ENCODE measurements at regions not wholly inside any gene's neighbourhood (a gene's known extent, or its start where the extent isn't known, plus 50 kb on each side); places are given as distances from the start of the nearest gene placed in this dataset.

DNA sequence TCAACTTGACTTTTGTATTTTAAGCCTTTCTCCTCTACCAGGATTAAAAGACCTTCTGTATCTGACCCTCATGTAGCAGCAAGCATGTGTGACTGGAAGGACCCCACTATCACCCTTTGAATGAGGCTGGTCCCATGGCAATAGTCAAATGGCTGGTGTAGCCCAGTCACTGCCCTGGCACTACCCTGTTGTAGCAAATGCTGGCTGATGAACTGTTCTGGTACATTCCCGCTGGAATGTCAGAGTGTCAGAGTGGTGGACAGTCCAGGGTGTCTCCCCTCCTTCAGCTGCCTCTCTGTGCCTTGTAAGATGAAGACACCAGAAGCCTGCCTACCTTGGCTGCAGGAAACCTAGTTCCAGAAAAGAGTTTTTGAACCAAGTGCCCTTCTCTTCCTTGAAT lies 115.7 kb downstream of the ACKR3 start:
- TF ChIP-seq ZBTB7A (IDR thresholded peaks at IDR 0.05; ENCODE audit: low read depth), result no peak
- no peak for TF ChIP-seq CREB1 (IDR thresholded peaks at IDR 0.05; ENCODE audit: low read depth)
- no peak for TF ChIP-seq NFIC (IDR thresholded peaks at IDR 0.05)
- no peak for TF ChIP-seq YY1 (IDR thresholded peaks at IDR 0.05; ENCODE audit: low read depth)
- no peak for TF ChIP-seq TCF12 (IDR thresholded peaks at IDR 0.05; ENCODE audit: low read depth)
- no peak for TF ChIP-seq EP300 (IDR thresholded peaks at IDR 0.05; ENCODE audit: borderline replicate concordance)
- no peak for TF ChIP-seq RAD21 (IDR thresholded peaks at IDR 0.05; ENCODE audit: low read depth)
- no peak for TF ChIP-seq CEBPB (IDR thresholded peaks at IDR 0.05)
- no peak for TF ChIP-seq TAF1 (IDR thresholded peaks at IDR 0.05; ENCODE audit: low read depth)
- TF ChIP-seq TEAD4 (IDR thresholded peaks at IDR 0.05), result no peak
- TF ChIP-seq USF1 (IDR thresholded peaks at IDR 0.05), result no peak
- TF ChIP-seq EGR1 (IDR thresholded peaks at IDR 0.05), result no peak
- TF ChIP-seq, protein P1, sequence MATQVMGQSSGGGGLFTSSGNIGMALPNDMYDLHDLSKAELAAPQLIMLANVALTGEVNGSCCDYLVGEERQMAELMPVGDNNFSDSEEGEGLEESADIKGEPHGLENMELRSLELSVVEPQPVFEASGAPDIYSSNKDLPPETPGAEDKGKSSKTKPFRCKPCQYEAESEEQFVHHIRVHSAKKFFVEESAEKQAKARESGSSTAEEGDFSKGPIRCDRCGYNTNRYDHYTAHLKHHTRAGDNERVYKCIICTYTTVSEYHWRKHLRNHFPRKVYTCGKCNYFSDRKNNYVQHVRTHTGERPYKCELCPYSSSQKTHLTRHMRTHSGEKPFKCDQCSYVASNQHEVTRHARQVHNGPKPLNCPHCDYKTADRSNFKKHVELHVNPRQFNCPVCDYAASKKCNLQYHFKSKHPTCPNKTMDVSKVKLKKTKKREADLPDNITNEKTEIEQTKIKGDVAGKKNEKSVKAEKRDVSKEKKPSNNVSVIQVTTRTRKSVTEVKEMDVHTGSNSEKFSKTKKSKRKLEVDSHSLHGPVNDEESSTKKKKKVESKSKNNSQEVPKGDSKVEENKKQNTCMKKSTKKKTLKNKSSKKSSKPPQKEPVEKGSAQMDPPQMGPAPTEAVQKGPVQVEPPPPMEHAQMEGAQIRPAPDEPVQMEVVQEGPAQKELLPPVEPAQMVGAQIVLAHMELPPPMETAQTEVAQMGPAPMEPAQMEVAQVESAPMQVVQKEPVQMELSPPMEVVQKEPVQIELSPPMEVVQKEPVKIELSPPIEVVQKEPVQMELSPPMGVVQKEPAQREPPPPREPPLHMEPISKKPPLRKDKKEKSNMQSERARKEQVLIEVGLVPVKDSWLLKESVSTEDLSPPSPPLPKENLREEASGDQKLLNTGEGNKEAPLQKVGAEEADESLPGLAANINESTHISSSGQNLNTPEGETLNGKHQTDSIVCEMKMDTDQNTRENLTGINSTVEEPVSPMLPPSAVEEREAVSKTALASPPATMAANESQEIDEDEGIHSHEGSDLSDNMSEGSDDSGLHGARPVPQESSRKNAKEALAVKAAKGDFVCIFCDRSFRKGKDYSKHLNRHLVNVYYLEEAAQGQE (IDR thresholded peaks at IDR 0.05; ENCODE audit: low read depth), result no peak

GRCh38 chr2:236685979-236686520 lies 116.4 kb downstream of the ACKR3 start:
- TF ChIP-seq ZBTB7A (IDR thresholded peaks at IDR 0.05; ENCODE audit: low read depth) (no peak), EP300 (IDR thresholded peaks at IDR 0.05; ENCODE audit: borderline replicate concordance) (no peak), EGR1 (IDR thresholded peaks at IDR 0.05) (no peak), TCF12 (IDR thresholded peaks at IDR 0.05; ENCODE audit: low read depth) (no peak)
- TF ChIP-seq, protein P1 (IDR thresholded peaks at IDR 0.05; ENCODE audit: low read depth), result no peak

DNA sequence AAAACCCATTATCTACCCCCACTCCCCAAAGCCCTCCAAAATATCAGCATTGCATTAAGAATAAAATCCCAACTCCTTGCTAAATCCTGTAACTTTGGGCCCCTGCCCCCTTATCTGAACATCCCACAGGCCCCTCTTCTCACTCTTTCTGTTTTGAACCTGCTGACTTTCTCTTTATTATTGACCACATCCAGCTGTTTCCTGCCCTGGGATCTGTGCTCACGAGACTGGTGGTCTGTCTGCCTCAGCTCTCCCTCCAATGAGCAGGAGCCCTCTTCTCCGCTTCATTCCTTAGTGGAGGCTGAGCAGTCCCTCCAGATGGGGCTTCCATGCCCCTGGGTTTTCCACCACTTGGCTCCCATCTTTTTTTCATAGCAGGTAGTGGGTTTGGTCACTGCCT lies 116.9 kb downstream of the ACKR3 start:
- TF ChIP-seq RAD21 (IDR thresholded peaks at IDR 0.05; ENCODE audit: low read depth) (no peak), TAF1 (IDR thresholded peaks at IDR 0.05; ENCODE audit: low read depth) (no peak), TEAD4 (IDR thresholded peaks at IDR 0.05) (no peak), ZBTB7A (IDR thresholded peaks at IDR 0.05; ENCODE audit: low read depth) (no peak), USF1 (IDR thresholded peaks at IDR 0.05) (no peak), EP300 (IDR thresholded peaks at IDR 0.05; ENCODE audit: borderline replicate concordance) (no peak), CEBPB (IDR thresholded peaks at IDR 0.05) (no peak), FOXM1 (IDR thresholded peaks at IDR 0.05; ENCODE audit: borderline replicate concordance, low read depth) (no peak), YY1 (IDR thresholded peaks at IDR 0.05; ENCODE audit: low read depth) (no peak), CREB1 (IDR thresholded peaks at IDR 0.05; ENCODE audit: low read depth) (no peak), EGR1 (IDR thresholded peaks at IDR 0.05) (no peak), NFIC (IDR thresholded peaks at IDR 0.05) (no peak), TCF12 (IDR thresholded peaks at IDR 0.05; ENCODE audit: low read depth) (no peak)
- TF ChIP-seq, protein P2, sequence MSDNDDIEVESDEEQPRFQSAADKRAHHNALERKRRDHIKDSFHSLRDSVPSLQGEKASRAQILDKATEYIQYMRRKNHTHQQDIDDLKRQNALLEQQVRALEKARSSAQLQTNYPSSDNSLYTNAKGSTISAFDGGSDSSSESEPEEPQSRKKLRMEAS (IDR thresholded peaks at IDR 0.05), result no peak
- TF ChIP-seq, protein P1 (IDR thresholded peaks at IDR 0.05; ENCODE audit: low read depth), result no peak

DNA sequence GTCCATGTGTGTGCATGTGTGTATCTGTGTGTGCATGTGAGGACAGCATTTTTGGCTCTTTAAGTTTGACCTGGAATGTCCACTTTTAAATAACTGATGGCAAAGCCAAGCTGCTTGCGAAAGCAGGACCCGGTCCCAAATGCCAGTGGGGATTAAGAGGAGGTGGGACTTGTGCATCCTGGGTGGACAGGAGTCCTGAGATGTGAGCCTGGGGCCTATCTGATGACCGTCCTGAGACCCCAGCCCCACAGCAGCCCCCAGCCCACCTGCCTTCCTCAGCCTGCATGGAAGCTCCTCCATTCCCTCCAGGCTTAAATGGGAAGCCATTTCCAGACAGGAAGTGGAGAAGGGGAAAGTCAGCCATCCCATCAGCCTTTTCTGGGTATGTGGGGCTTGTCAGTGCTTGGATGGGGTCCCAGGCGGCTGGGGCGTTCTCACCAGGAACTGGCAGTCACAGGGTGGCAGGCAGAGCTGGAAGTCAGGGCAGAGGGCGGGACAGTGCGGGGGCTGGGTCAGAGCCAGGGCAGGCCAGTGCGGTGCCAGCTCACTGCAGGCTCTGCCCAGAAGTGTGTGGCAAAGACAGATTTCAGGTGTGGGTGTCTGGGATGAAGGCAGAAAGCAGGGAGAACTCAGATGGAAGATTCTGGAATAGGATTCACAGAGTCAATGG lies 117.8 kb downstream of the ACKR3 start:
- TF ChIP-seq CEBPB (IDR thresholded peaks at IDR 0.05), result no peak
- TF ChIP-seq TAF1 (IDR thresholded peaks at IDR 0.05; ENCODE audit: low read depth), result no peak
- TF ChIP-seq USF1 (IDR thresholded peaks at IDR 0.05), result no peak
- no peak for TF ChIP-seq TEAD4 (IDR thresholded peaks at IDR 0.05)
- TF ChIP-seq EP300 (IDR thresholded peaks at IDR 0.05; ENCODE audit: borderline replicate concordance), result no peak
- TF ChIP-seq FOXM1 (IDR thresholded peaks at IDR 0.05; ENCODE audit: borderline replicate concordance, low read depth), result no peak
- TF ChIP-seq, protein P2 (IDR thresholded peaks at IDR 0.05), result no peak
- no peak for TF ChIP-seq NFIC (IDR thresholded peaks at IDR 0.05)
- no peak for TF ChIP-seq ZBTB7A (IDR thresholded peaks at IDR 0.05; ENCODE audit: low read depth)
- TF ChIP-seq CREB1 (IDR thresholded peaks at IDR 0.05; ENCODE audit: low read depth), result no peak
- TF ChIP-seq, protein P1 (IDR thresholded peaks at IDR 0.05; ENCODE audit: low read depth), result no peak
- no peak for TF ChIP-seq RAD21 (IDR thresholded peaks at IDR 0.05; ENCODE audit: low read depth)
- TF ChIP-seq EGR1 (IDR thresholded peaks at IDR 0.05), result no peak
- no peak for TF ChIP-seq YY1 (IDR thresholded peaks at IDR 0.05; ENCODE audit: low read depth)
- TF ChIP-seq TCF12 (IDR thresholded peaks at IDR 0.05; ENCODE audit: low read depth), result no peak

Data from Ishikawa (cell line).